K562 (cell line): ENCODE measurements at regions not wholly inside any gene's neighbourhood (a gene's known extent, or its start where the extent isn't known, plus 50 kb on each side); places are given as distances from the start of the nearest gene placed in this dataset.

Experiments used
- ATAC-seq: fragments of 200-7000 bp; cut with Tn5 transposase; 3 replicates; pipeline ENCODE4 v1.9.1; 2020; ENCODE audit warnings: moderate library complexity
- BruUV-seq: library from RNA; stranded (reverse); fragments of 400-500 nt; replicated peaks from 2 replicates; lab custom pipeline; 2021; lab: Mats Ljungman, UMichigan
- CTCF ChIA-PET: fragments of 300-600 bp; formaldehyde crosslinking; extraction: SDS; loops from one replicate; lab custom pipeline; 2021; ENCODE audit warnings: low intra/inter-chr PET ratio; lab: Yijun Ruan, JAX
- POLR2A ChIA-PET: fragments of 300-600, 350-650 bp; sonication (Branson Sonifier 250); formaldehyde crosslinking; extraction: SDS; loops from one replicate; lab custom pipeline; 2021; ENCODE audit warnings: antibody characterized with exemption, inconsistent platforms; lab: Yijun Ruan, JAX
- DNase-seq, 4 experiments: peaks; one replicate each; pipeline versions ENCODE4 v3.0.0 to v3.0.0-alpha.2; 2011 to 2018; ENCODE audit warnings: low spot score in 3 of 4, mixed read lengths in 3 of 4; ENCODE audit errors: extremely low read depth in 1 of 4
- FAIRE-seq: peaks from 2 replicates; lab custom pipeline; 2011; peaks lifted over from hg19 to GRCh38; lab: Jason Lieb, UNC
- H2AFZ ChIP-seq: 2 replicates; pipeline ENCODE4 v1.6.0; 2011; ENCODE audit warnings: low read depth, low read length, control low read depth, inconsistent platforms
- H3K27ac ChIP-seq: fragments of 200-600 bp; 3 replicates; pipeline ENCODE4 v1.8.0; 2011; ENCODE audit warnings: low read depth, mild to moderate bottlenecking, control low read depth, inconsistent platforms, low read length, moderate library complexity, mixed read lengths; ENCODE audit errors: extremely low read depth
- H3K27me3 ChIP-seq, 2 experiments: fragments of 300-600 bp in 1 of 2; 2 replicates in 1 of 2; 3 replicates in 1 of 2; pipeline versions ENCODE4 v1.6.0 to v1.8.0; 2011; ENCODE audit warnings: inconsistent platforms in 2 of 2, low read length in 2 of 2, mild to moderate bottlenecking in 1 of 2, mixed read lengths in 1 of 2, moderate library complexity in 1 of 2; ENCODE audit not compliant: control insufficient read depth in 2 of 2, insufficient read depth in 2 of 2
- H3K36me3 ChIP-seq: fragments of 300-600 bp; 3 replicates; pipeline ENCODE4 v1.8.0; 2011; ENCODE audit warnings: mild to moderate bottlenecking, low read length, inconsistent platforms; ENCODE audit not compliant: control insufficient read depth, insufficient read depth
- H3K4me1 ChIP-seq, 2 experiments: fragments of 200-600 bp in 1 of 2; replicated peaks in 1 of 2; 2 replicates in 1 of 2; 3 replicates in 1 of 2; pipeline versions ENCODE4 v1.5.1 to v1.8.0; 2011; ENCODE audit warnings: inconsistent platforms in 2 of 2, low read length in 2 of 2, mild to moderate bottlenecking in 1 of 2, mixed read lengths in 1 of 2, moderate library complexity in 1 of 2; ENCODE audit not compliant: control insufficient read depth in 2 of 2, insufficient read depth in 2 of 2
- H3K4me2 ChIP-seq: 2 replicates; pipeline ENCODE4 v1.6.1; 2011; ENCODE audit warnings: low read length, control low read depth, inconsistent platforms, mixed read lengths; ENCODE audit not compliant: insufficient read depth
- H3K4me3 ChIP-seq: fragments of 200-600 bp; sonication (generic), shearing (Covaris generic); 2 replicates; pipeline ENCODE4 v1.5.1; 2016; ENCODE audit warnings: control low read depth, inconsistent platforms
- H3K79me2 ChIP-seq: fragments of 200-600 bp; 3 replicates; pipeline ENCODE4 v1.8.0; 2011; ENCODE audit warnings: low read length, inconsistent platforms; ENCODE audit not compliant: control insufficient read depth, insufficient read depth
- H3K9ac ChIP-seq, 2 experiments: 2 replicates each; pipeline versions ENCODE4 v1.6.0 to v1.6.1; 2011; ENCODE audit warnings: low read depth in 2 of 2, low read length in 2 of 2, control low read depth in 1 of 2, inconsistent platforms in 1 of 2, mild to moderate bottlenecking in 1 of 2, mixed read lengths in 1 of 2; ENCODE audit not compliant: insufficient read depth in 1 of 2
- H3K9me1 ChIP-seq: one replicate; pipeline ENCODE4 v1.6.0; 2011; ENCODE audit warnings: inconsistent platforms, mild to moderate bottlenecking, low read length, moderate library complexity; ENCODE audit not compliant: control insufficient read depth, insufficient read depth
- H3K9me3 ChIP-seq: replicated peaks from 2 replicates; pipeline ENCODE4 v1.5.1; 2011; ENCODE audit warnings: low read depth, low read length, inconsistent platforms; ENCODE audit not compliant: control insufficient read depth, insufficient read depth
- H4K20me1 ChIP-seq: replicated peaks from 2 replicates; pipeline ENCODE4 v1.6.1; 2011; ENCODE audit warnings: low read length, inconsistent platforms, mixed read lengths; ENCODE audit not compliant: control insufficient read depth, insufficient read depth
- CCAR2 ChIP-seq: fragments of 200-400 bp; formaldehyde crosslinking; IDR thresholded peaks from 2 replicates; pipeline ENCODE4 v1.6.1; 2017; ENCODE audit warnings: mild to moderate bottlenecking, low read depth, low read length
- PRPF4 ChIP-seq: fragments of 200-400 bp; formaldehyde crosslinking; IDR thresholded peaks from one replicate; pipeline ENCODE4 v1.6.1; 2017; ENCODE audit warnings: low read length, low read depth, mild to moderate bottlenecking; ENCODE audit not compliant: insufficient read depth, poor library complexity, severe bottlenecking
- SP2 ChIP-seq: IDR thresholded peaks from 2 replicates; pipeline ENCODE4 v1.6.1; 2011; ENCODE audit warnings: mild to moderate bottlenecking, low read depth, low read length, moderate library complexity; ENCODE audit not compliant: poor library complexity, severe bottlenecking; ENCODE audit errors: extremely low read depth
- ZNF41 ChIP-seq: fragments of 250-450 bp; sonication (Bioruptor Pico); conservative IDR thresholded peaks from 2 replicates; pipeline ENCODE4 v1.4.0; 2020; ENCODE audit warnings: mild to moderate bottlenecking
- in situ Hi-C: fragments of 300-500 bp; cut with MboI; formaldehyde crosslinking; loops from 4 replicates; pipeline ENCODE4 v1.15.0; 2018; ENCODE audit warnings: inconsistent platforms, mixed read lengths
- intact Hi-C: fragments of 100-400 bp; cut with micrococcal nuclease; formaldehyde crosslinking; loops from 2 replicates; pipeline ENCODE4 v1.14.2; 2022

DNA sequence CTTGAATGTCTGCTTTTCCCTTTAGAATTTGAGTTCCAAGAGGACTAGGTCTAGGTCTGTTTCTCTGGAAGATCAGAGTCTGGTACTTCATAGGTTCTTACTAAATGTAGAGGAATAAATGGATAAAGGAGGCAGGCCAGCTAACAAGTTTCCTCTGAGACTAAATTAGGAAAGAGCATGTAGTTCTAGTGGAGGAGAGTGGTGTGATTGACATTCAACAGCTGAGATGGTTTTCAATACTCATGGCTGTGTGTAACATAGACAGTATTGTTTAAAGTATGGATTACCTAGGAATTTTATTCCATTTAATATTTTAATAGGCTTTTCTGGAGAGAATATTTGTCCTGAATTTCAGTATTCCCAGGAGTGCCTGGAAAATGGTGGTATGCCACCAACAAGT lies 364.7 kb downstream of the METTL15 start:
- FAIRE-seq = no peak
- TF ChIP-seq PRPF4 (no peak), ZNF41 (CRISPR knock-in tag) (no peak)
- intact Hi-C loops = no loop called here
- no peak for DNase-seq
- Histone ChIP-seq H3K4me3 (no peak overlapping the region), H3K9me1 (no peaks in the 10 kb centered on the region), H3K27me3 (no peaks in the 10 kb centered on the region), H3K4me1 (no peaks in the 10 kb centered on the region), H3K9ac (no peak overlapping the region), H4K20me1 (no peaks in the 10 kb centered on the region), H3K79me2 (no peaks in the 10 kb centered on the region), H2AFZ (no peak overlapping the region), H3K9me3 (no peaks in the 10 kb centered on the region; the same call in 1 of the 2 replicates), H3K4me2 (no peak overlapping the region), H3K36me3 (no peaks in the 10 kb centered on the region), H3K27ac (no peak overlapping the region)
- no TSS peak for BruUV-seq
- POLR2A ChIA-PET = no interaction called here
- in situ Hi-C loops = no loop called here
- ATAC-seq = no peak
- CTCF ChIA-PET = no interaction called here

DNA sequence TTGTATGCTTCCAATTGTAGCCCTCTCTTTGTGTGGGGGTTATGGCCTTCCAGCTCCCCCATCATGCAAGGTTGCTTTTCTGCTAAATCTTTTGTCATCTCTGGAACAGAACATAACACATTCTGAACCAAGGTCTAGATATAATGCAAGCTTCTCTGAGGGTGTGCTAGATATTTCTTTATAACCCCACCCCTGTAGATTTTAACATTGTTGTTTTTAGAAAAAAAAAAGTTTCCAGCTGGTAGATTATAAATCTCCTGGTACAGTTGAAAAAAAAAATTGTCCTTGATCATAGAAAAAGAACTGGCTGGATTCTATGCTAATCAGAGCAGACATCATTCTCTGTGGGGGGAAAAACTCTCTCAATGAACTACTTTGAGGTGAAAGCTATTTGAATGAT lies 363.3 kb downstream of the METTL15 start:
- no peaks in the 10 kb centered on the region for H3K36me3 ChIP-seq
- ChIA-PET POLR2A (interaction anchor here (0.6 kb wide), 1 partner anchor 439 kb away, joined by 3 read pairs; no protein-coding TSS in a partner anchor), CTCF (no interaction called here)
- TF ChIP-seq SP2 (no peak), CCAR2 (no peak)
- no peak overlapping the region for H3K9ac ChIP-seq
- no peaks in the 10 kb centered on the region for H3K27me3 ChIP-seq
- intact Hi-C loops (no loop called here), in situ Hi-C loops (no loop called here)
- no peaks in the 10 kb centered on the region for H3K9me1 ChIP-seq
- no TSS peak for BruUV-seq
- no peak for FAIRE-seq
- H3K9me3 ChIP-seq = no peaks in the 10 kb centered on the region; the same call in 1 of the 2 replicates
- no peaks in the 10 kb centered on the region for H3K4me1 ChIP-seq
- ATAC-seq = no peak
- DNase-seq = no peak
- no peak overlapping the region for H3K4me2 ChIP-seq
- H3K4me3 ChIP-seq = no peak overlapping the region
- no peak overlapping the region for H2AFZ ChIP-seq
- H4K20me1 ChIP-seq = no peaks in the 10 kb centered on the region
- H3K79me2 ChIP-seq = no peaks in the 10 kb centered on the region
- H3K27ac ChIP-seq = no peak overlapping the region
